Activated gamma-delta T cell treated with Interleukin-2 at 50 U/mL for 16 hours (primary cell): ENCODE measurements at regions not wholly inside any gene's neighbourhood (a gene's known extent, or its start where the extent isn't known, plus 50 kb on each side); places are given as distances from the start of the nearest gene placed in this dataset.

Source experiments
- DNase-seq: peaks from one replicate; pipeline ENCODE4 v3.0.0-alpha.2; 2020

GRCh38 chr3:144307951-144308350 is 336.3 kb downstream of the DIPK2A start:
- no peak for DNase-seq

- DNase-seq, result no peak
These were observed 336.8 kb downstream of the DIPK2A start for GRCh38 chr3:144308396-144308795.

GRCh38 chr3:144312702-144313101 is 341.1 kb downstream of the DIPK2A start:
- no peak for DNase-seq

GRCh38 chr3:144314946-144315345 is 343.3 kb downstream of the DIPK2A start:
- DNase-seq, result no peak

- no peak for DNase-seq
These were observed 346.3 kb downstream of the DIPK2A start for GRCh38 chr3:144317961-144318360.

GRCh38 chr3:144324076-144324475 is 352.5 kb downstream of the DIPK2A start:
- no peak for DNase-seq

- DNase-seq, result no peak
These were observed 361.2 kb downstream of the DIPK2A start for GRCh38 chr3:144332868-144333267.

GRCh38 chr3:144341471-144341870 is 369.8 kb downstream of the DIPK2A start:
- no peak for DNase-seq

GRCh38 chr3:144343343-144343742 is 371.7 kb downstream of the DIPK2A start:
- DNase-seq, result no peak

- DNase-seq, result no peak
These were observed 372.2 kb downstream of the DIPK2A start for GRCh38 chr3:144343777-144344176.

GRCh38 chr3:144344925-144345548 is 373.4 kb downstream of the DIPK2A start:
- DNase-seq, result no peak

GRCh38 chr3:144350125-144350524 is 378.5 kb downstream of the DIPK2A start:
- DNase-seq, result no peak

- no peak for DNase-seq
These were observed 379.4 kb downstream of the DIPK2A start for GRCh38 chr3:144351011-144351410.

GRCh38 chr3:144351773-144352365 is 380.2 kb downstream of the DIPK2A start:
- DNase-seq, result no peak

GRCh38 chr3:144358191-144358590 is 386.6 kb downstream of the DIPK2A start:
- no peak for DNase-seq

- no peak for DNase-seq
These were observed 389.4 kb downstream of the DIPK2A start for GRCh38 chr3:144361002-144361401.

- no peak for DNase-seq
These were observed 390.5 kb downstream of the DIPK2A start for GRCh38 chr3:144362126-144362525.

GRCh38 chr3:144363856-144364255 is 392.2 kb downstream of the DIPK2A start:
- DNase-seq, result no peak

GRCh38 chr3:144364737-144365136 is 393.1 kb downstream of the DIPK2A start:
- no peak for DNase-seq

GRCh38 chr3:144369129-144369879 is 397.7 kb downstream of the DIPK2A start:
- DNase-seq, result no peak

GRCh38 chr3:144375088-144375487 is 403.5 kb downstream of the DIPK2A start:
- no peak for DNase-seq

- DNase-seq, result no peak
These were observed 409.2 kb downstream of the DIPK2A start for GRCh38 chr3:144380849-144381248.

GRCh38 chr3:144381607-144382006 is 410.0 kb downstream of the DIPK2A start:
- no peak for DNase-seq

- no peak for DNase-seq
These were observed 412.8 kb downstream of the DIPK2A start for GRCh38 chr3:144384241-144384979.
